Esophagus muscularis mucosa (tissue), 3 donors: ENCODE measurements at regions not wholly inside any gene's neighbourhood (a gene's known extent, or its start where the extent isn't known, plus 50 kb on each side); places are given as distances from the start of the nearest gene placed in this dataset.

Experiments used
- CTCF ChIP-seq, 3 experiments: fragments of 200-600 bp in 2 of 3; fragments of 450-650 bp in 1 of 3; sonication (generic) in 2 of 3; IDR thresholded peaks; one replicate each; pipeline ENCODE4 v1.5.1; 2017 to 2019; ENCODE audit warnings: antibody characterized with exemption in 3 of 3, mild to moderate bottlenecking in 2 of 3, moderate library complexity in 1 of 3
- POLR2A ChIP-seq: fragments of 450-650 bp; IDR thresholded peaks from one replicate; pipeline ENCODE4 v1.6.1; 2017; ENCODE audit warnings: antibody characterized with exemption, moderate library complexity, mild to moderate bottlenecking, low read depth

GRCh38 chr11:27907530-27907929, 200.4 kb downstream of the KIF18A start:
- no peak for TF ChIP-seq CTCF (IDR thresholded peaks at IDR 0.05)
- no peak for TF ChIP-seq POLR2A
